Spleen (tissue), 7 donors: ENCODE measurements at regions not wholly inside any gene's neighbourhood (a gene's known extent, or its start where the extent isn't known, plus 50 kb on each side); places are given as distances from the start of the nearest gene placed in this dataset.

Source experiments
- CTCF ChIP-seq, 11 experiments: fragments of 200-600 bp in 7 of 11; fragments of 450-650 bp in 4 of 11; sonication (generic) in 4 of 11; IDR thresholded peaks in 8 of 11; conservative IDR thresholded peaks in 3 of 11; 1 replicate in 7 of 11; 2 replicates in 4 of 11; pipeline versions ENCODE4 v1.4.0 to v1.8.0; 2016 to 2021; ENCODE audit warnings: antibody characterized with exemption in 11 of 11, inconsistent platforms in 4 of 11, mild to moderate bottlenecking in 1 of 11
- POLR2A ChIP-seq, 3 donors: fragments of 450-650 bp; IDR thresholded peaks; one replicate each; pipeline ENCODE4 v1.5.1; 2017; ENCODE audit warnings: antibody characterized with exemption in 3 of 3, mild to moderate bottlenecking in 1 of 3
- POLR2AphosphoS5 ChIP-seq, 3 donors: sonication (generic); formaldehyde crosslinking; IDR thresholded peaks; one replicate each; pipeline ENCODE4 v1.5.1; 2017; ENCODE audit warnings: antibody characterized with exemption in 3 of 3
- donor health status: DM: no; HTN: no; CAD: no; lungs with moderate emphysema.
- donor health status: DM: no; HTN: no; CAD: no.
- donor health status: DM: no; HTN: no; CAD: no.

GRCh38 chr3:64796607-64797399 is 109.0 kb upstream of the ADAMTS9 start:
- TF ChIP-seq CTCF (IDR thresholded peaks at IDR 0.05 in 8 of 11, conservative IDR thresholded peaks at IDR 0.05 in 3 of 11) (no peak), POLR2AphosphoS5 (IDR thresholded peaks at IDR 0.05) (peak in 1 of 3 donors; percentile 44), POLR2A (IDR thresholded peaks at IDR 0.05) (no peak)
